H9 (cell line): ENCODE measurements at regions not wholly inside any gene's neighbourhood (a gene's known extent, or its start where the extent isn't known, plus 50 kb on each side); places are given as distances from the start of the nearest gene placed in this dataset.

Experiments
- DNase-seq: peaks from one replicate; pipeline ENCODE4 v3.0.0-alpha.2; 2017
- H2AFZ ChIP-seq: one replicate; pipeline ENCODE4 v1.6.1; 2013; ENCODE audit warnings: mild to moderate bottlenecking, low read length, control low read depth, moderate library complexity
- H2AK5ac ChIP-seq: 2 replicates; pipeline ENCODE4 v1.6.1; 2013; ENCODE audit warnings: low read length, control low read depth, mixed read lengths; ENCODE audit not compliant: insufficient read length
- H2BK120ac ChIP-seq: one replicate; pipeline ENCODE4 v1.6.1; 2013; ENCODE audit warnings: low read depth, mild to moderate bottlenecking, low read length, control low read depth, inconsistent platforms; ENCODE audit not compliant: poor library complexity, severe bottlenecking
- H2BK12ac ChIP-seq: 2 replicates; pipeline ENCODE4 v1.6.1; 2013; ENCODE audit warnings: low read length, control low read depth, mixed read lengths, low read depth; ENCODE audit not compliant: insufficient read length
- H2BK15ac ChIP-seq: 2 replicates; pipeline ENCODE4 v1.6.1; 2013; ENCODE audit warnings: low read depth, low read length, control low read depth
- H2BK20ac ChIP-seq: one replicate; pipeline ENCODE4 v1.6.1; 2013; ENCODE audit warnings: low read depth, mild to moderate bottlenecking, low read length, control low read depth, inconsistent platforms; ENCODE audit not compliant: poor library complexity, severe bottlenecking
- H2BK5ac ChIP-seq: 2 replicates; pipeline ENCODE4 v1.6.1; 2013; ENCODE audit warnings: low read length, control low read depth, mixed read lengths; ENCODE audit not compliant: insufficient read length
- H3K14ac ChIP-seq: 2 replicates; pipeline ENCODE4 v1.6.1; 2013; ENCODE audit warnings: low read length, control low read depth; ENCODE audit not compliant: insufficient read depth
- H3K18ac ChIP-seq: 2 replicates; pipeline ENCODE4 v1.6.1; 2013; ENCODE audit warnings: low read depth, mild to moderate bottlenecking, mixed read lengths, low read length, control low read depth; ENCODE audit not compliant: insufficient read length
- H3K23ac ChIP-seq: 2 replicates; pipeline ENCODE4 v1.6.1; 2013; ENCODE audit warnings: low read length, control low read depth, mixed read lengths, low read depth; ENCODE audit not compliant: insufficient read length
- H3K23me2 ChIP-seq: 2 replicates; pipeline ENCODE4 v1.6.1; 2013; ENCODE audit warnings: low read depth, mild to moderate bottlenecking, mixed read lengths, low read length, control low read depth; ENCODE audit not compliant: insufficient read length, poor library complexity, severe bottlenecking
- H3K27ac ChIP-seq: 2 replicates; pipeline ENCODE4 v1.5.1; 2013; ENCODE audit warnings: low read length, control low read depth, mixed read lengths, low read depth; ENCODE audit not compliant: insufficient read length
- H3K27me3 ChIP-seq: 2 replicates; pipeline ENCODE4 v1.6.1; 2013; ENCODE audit warnings: low read length, control low read depth, inconsistent platforms; ENCODE audit not compliant: insufficient read depth
- H3K4ac ChIP-seq: 2 replicates; pipeline ENCODE4 v1.6.1; 2013; ENCODE audit warnings: low read depth, mild to moderate bottlenecking, control low read depth, inconsistent platforms, low read length, moderate library complexity
- H3K4me1 ChIP-seq: 2 replicates; pipeline ENCODE4 v1.6.1; 2013; ENCODE audit warnings: low read length, control low read depth, inconsistent platforms; ENCODE audit not compliant: insufficient read depth
- H3K4me2 ChIP-seq: 2 replicates; pipeline ENCODE4 v1.6.1; 2013; ENCODE audit warnings: low read length, control low read depth, mixed read lengths; ENCODE audit not compliant: insufficient read length, insufficient read depth
- H3K56ac ChIP-seq: 2 replicates; pipeline ENCODE4 v1.6.1; 2013; ENCODE audit warnings: low read depth, mild to moderate bottlenecking, mixed read lengths, low read length, control low read depth; ENCODE audit not compliant: insufficient read length
- H3K79me1 ChIP-seq: 2 replicates; pipeline ENCODE4 v1.6.1; 2013; ENCODE audit warnings: low read depth, mild to moderate bottlenecking, moderate library complexity, low read length, control low read depth, inconsistent platforms; ENCODE audit not compliant: insufficient read depth, poor library complexity, severe bottlenecking
- H3K79me2 ChIP-seq: 2 replicates; pipeline ENCODE4 v1.6.1; 2013; ENCODE audit warnings: low read length, control low read depth, inconsistent platforms; ENCODE audit not compliant: insufficient read depth
- H3K9ac ChIP-seq: 2 replicates; pipeline ENCODE4 v1.6.1; 2013; ENCODE audit warnings: low read length, control low read depth, mixed read lengths; ENCODE audit not compliant: insufficient read length; ENCODE audit errors: extremely low read depth
- H3K9me3 ChIP-seq: one replicate; pipeline ENCODE4 v1.6.1; 2013; ENCODE audit warnings: low read depth, low read length, inconsistent platforms; ENCODE audit not compliant: control insufficient read depth
- H3T11ph ChIP-seq: one replicate; pipeline ENCODE4 v1.6.1; 2013; ENCODE audit warnings: mild to moderate bottlenecking, low read length, control low read depth, inconsistent platforms
- H4K20me1 ChIP-seq: one replicate; pipeline ENCODE4 v1.6.1; 2013; ENCODE audit not compliant: control insufficient read depth, insufficient read length, insufficient read depth
- H4K5ac ChIP-seq: 2 replicates; pipeline ENCODE4 v1.6.1; 2013; ENCODE audit warnings: low read depth, mild to moderate bottlenecking, mixed read lengths, low read length, control low read depth; ENCODE audit not compliant: insufficient read length
- H4K8ac ChIP-seq: replicated peaks from 2 replicates; pipeline ENCODE4 v1.6.1; 2013; ENCODE audit warnings: low read length, control low read depth, mixed read lengths, low read depth; ENCODE audit not compliant: insufficient read length
- H4K91ac ChIP-seq: 2 replicates; pipeline ENCODE4 v1.6.1; 2013; ENCODE audit warnings: low read depth, mild to moderate bottlenecking, moderate library complexity, mixed read lengths, low read length, control low read depth; ENCODE audit not compliant: insufficient read length
- H3K27ac Mint-ChIP-seq, 3 experiments: 2 replicates in 2 of 3; 3 replicates in 1 of 3; pipeline ENCODE4 v1.8.0; 2020 to 2021; ENCODE audit warnings: mixed read lengths in 3 of 3, mild to moderate bottlenecking in 1 of 3, moderate library complexity in 1 of 3
- H3K27me3 Mint-ChIP-seq: 2 replicates; pipeline ENCODE4 v1.8.0; 2021; ENCODE audit warnings: low read depth, mild to moderate bottlenecking, moderate library complexity, mixed read lengths
- H3K36me3 Mint-ChIP-seq, 3 experiments: 2 replicates in 2 of 3; 3 replicates in 1 of 3; pipeline ENCODE4 v1.8.0; 2020 to 2021; ENCODE audit warnings: low read depth in 3 of 3, mixed read lengths in 3 of 3; ENCODE audit not compliant: insufficient read depth in 1 of 3
- H3K4me1 Mint-ChIP-seq, 2 experiments: 2 replicates each; pipeline ENCODE4 v1.8.0; 2020; ENCODE audit warnings: mixed read lengths in 2 of 2
- H3K4me3 Mint-ChIP-seq, 2 experiments: 2 replicates in 1 of 2; 3 replicates in 1 of 2; pipeline ENCODE4 v1.8.0; 2020 to 2021; ENCODE audit warnings: mild to moderate bottlenecking in 2 of 2, mixed read lengths in 2 of 2, moderate library complexity in 1 of 2
- H3K9me3 Mint-ChIP-seq, 2 experiments: 2 replicates in 1 of 2; 3 replicates in 1 of 2; pipeline ENCODE4 v1.8.0; 2020; ENCODE audit warnings: mild to moderate bottlenecking in 2 of 2, mixed read lengths in 2 of 2, moderate library complexity in 1 of 2
- CTCF ChIP-seq: fragments of 200-600 bp; sonication (generic); conservative IDR thresholded peaks from 3 replicates; pipeline ENCODE4 v1.8.0; 2021; ENCODE audit warnings: antibody characterized with exemption, mild to moderate bottlenecking
- WGBS: extraction: QIAGEN DNeasy Blood & Tissue Kit; methylation state at CpG from one replicate; pipeline ENCODE4 v1.1.7; 2013; ENCODE audit warnings: missing lambda C conversion rate, low lambda C conversion rate, mixed read lengths; ENCODE audit not compliant: insufficient read length; ENCODE audit errors: extremely low coverage; 5-methylcytosine and 5-hydroxymethylcytosine counted together

- H3K4me1 Mint-ChIP-seq: no peaks in the 10 kb centered on the region
- Histone ChIP-seq H3K23ac (no peak overlapping the region), H3K79me2 (no peaks in the 10 kb centered on the region), H2BK120ac (no peak overlapping the region), H3K79me1 (no peaks in the 10 kb centered on the region), H2AFZ (no peak overlapping the region), H3K9ac (no peak overlapping the region), H2BK12ac (no peak overlapping the region), H3K18ac (no peak overlapping the region), H2BK20ac (no peak overlapping the region), H3K9me3 (no peaks in the 10 kb centered on the region), H3K4me2 (no peak overlapping the region), H3K4ac (no peak overlapping the region), H4K8ac (no peak overlapping the region), H2AK5ac (no peak overlapping the region), H3K27ac (no peak overlapping the region), H3K23me2 (no peaks in the 10 kb centered on the region), H3K56ac (no peak overlapping the region), H2BK15ac (no peak overlapping the region), H4K5ac (no peak overlapping the region), H2BK5ac (no peak overlapping the region), H3K4me1 (no peaks in the 10 kb centered on the region), H4K20me1 (no peaks in the 10 kb centered on the region), H3T11ph (no peak overlapping the region), H3K14ac (no peak overlapping the region), H3K27me3 (no peaks in the 10 kb centered on the region), H4K91ac (no peak overlapping the region)
- no peak for TF ChIP-seq CTCF
- peaks cover 2% of the 10 kb centered on the region; the same call in 1 of the 2 replicates for H3K27me3 Mint-ChIP-seq
- H3K9me3 Mint-ChIP-seq: no peaks in the 10 kb centered on the region
- WGBS: no CpG with 5 or more reads among the region's 4 CpGs
- no peak overlapping the region for H3K4me3 Mint-ChIP-seq
- no peaks in the 10 kb centered on the region; a peak in 1 of 7 replicates for H3K36me3 Mint-ChIP-seq
- DNase-seq: no peak
- H3K27ac Mint-ChIP-seq: no peak overlapping the region
Observed at GRCh38 chr5:61809651-61810050, 477.6 kb downstream of the ZSWIM6 start.
